ENCODE measurements at regions not wholly inside any gene's neighbourhood (a gene's known extent, or its start where the extent isn't known, plus 50 kb on each side); places are given as distances from the start of the nearest gene placed in this dataset.

GRCh38 chr2:76546207-76546606 lies 835.5 kb upstream of the GCFC2 start:
- Histone ChIP-seq H3K4me1 (ENCODE audit: low read length) (no peaks in the 10 kb centered on the region), H4K20me1 (ENCODE audit: insufficient read depth, low read length) (no peaks in the 10 kb centered on the region), H3K79me2 (ENCODE audit: low read length) (no peaks in the 10 kb centered on the region), H3K9me2 (replicated peaks; ENCODE audit: insufficient read depth, low read length) (no peaks in the 10 kb centered on the region), H2AFZ (ENCODE audit: low read length) (no peak overlapping the region), H3K27ac (ENCODE audit: low read length) (no peak overlapping the region), H3K36me3 (replicated peaks; ENCODE audit: insufficient read depth, low read length) (no peaks in the 10 kb centered on the region), H3K4me2 (ENCODE audit: low read depth, low read length) (no peak overlapping the region), H3K9ac (ENCODE audit: low read length) (no peak overlapping the region), H3K27me3 (replicated peaks; ENCODE audit: insufficient read depth, low read length) (no peaks in the 10 kb centered on the region), H3F3A (ENCODE audit: insufficient read depth, low read length) (no peaks in the 10 kb centered on the region), H3K4me3 (ENCODE audit: low read length) (no peak overlapping the region), H3K9me3 (replicated peaks; ENCODE audit: insufficient read depth, low read length) (no peaks in the 10 kb centered on the region)
- no peak for DNase-seq
- TF ChIP-seq CTCF (IDR thresholded peaks at IDR 0.05; ENCODE audit: low read length), result no peak
- no peak for TF ChIP-seq EZH2phosphoT487 (IDR thresholded peaks at IDR 0.05; ENCODE audit: low read length)
- no peak for TF ChIP-seq EZH2 (optimal IDR thresholded peaks at IDR 0.05; ENCODE audit: low read depth, low read length)

- no peak for TF ChIP-seq EZH2phosphoT487 (IDR thresholded peaks at IDR 0.05; ENCODE audit: low read length)
- no peak for TF ChIP-seq CTCF (IDR thresholded peaks at IDR 0.05; ENCODE audit: low read length)
- no peak for TF ChIP-seq EZH2 (optimal IDR thresholded peaks at IDR 0.05; ENCODE audit: low read depth, low read length)
Observed at GRCh38 chr2:76544901-76545300, 834.2 kb upstream of the GCFC2 start.

GRCh38 chr2:76517574-76517909 lies 806.8 kb upstream of the GCFC2 start:
- Histone ChIP-seq H3K79me2 (ENCODE audit: low read length) (no peaks in the 10 kb centered on the region), H3K9me2 (replicated peaks; ENCODE audit: insufficient read depth, low read length) (no peaks in the 10 kb centered on the region), H3F3A (ENCODE audit: insufficient read depth, low read length) (no peaks in the 10 kb centered on the region), H3K4me3 (ENCODE audit: low read length) (no peak overlapping the region), H3K9ac (ENCODE audit: low read length) (no peak overlapping the region), H3K27me3 (replicated peaks; ENCODE audit: insufficient read depth, low read length) (no peaks in the 10 kb centered on the region), H3K36me3 (replicated peaks; ENCODE audit: insufficient read depth, low read length) (no peaks in the 10 kb centered on the region), H3K4me2 (ENCODE audit: low read depth, low read length) (no peak overlapping the region), H3K4me1 (ENCODE audit: low read length) (no peaks in the 10 kb centered on the region), H3K9me3 (replicated peaks; ENCODE audit: insufficient read depth, low read length) (no peaks in the 10 kb centered on the region), H2AFZ (ENCODE audit: low read length) (no peak overlapping the region), H4K20me1 (ENCODE audit: insufficient read depth, low read length) (no peaks in the 10 kb centered on the region), H3K27ac (ENCODE audit: low read length) (no peak overlapping the region)
- no peak for DNase-seq
- TF ChIP-seq EZH2phosphoT487 (IDR thresholded peaks at IDR 0.05; ENCODE audit: low read length) (no peak), CTCF (IDR thresholded peaks at IDR 0.05; ENCODE audit: low read length) (no peak), EZH2 (optimal IDR thresholded peaks at IDR 0.05; ENCODE audit: low read depth, low read length) (no peak)

More at GRCh38 chr2:76544901-76545300, 834.2 kb upstream of the GCFC2 start:
- H3K9me2 ChIP-seq (replicated peaks; ENCODE audit: insufficient read depth, low read length), result no peaks in the 10 kb centered on the region
- no peak overlapping the region for H2AFZ ChIP-seq (ENCODE audit: low read length)
- DNase-seq, result no peak
- H3K27me3 ChIP-seq (replicated peaks; ENCODE audit: insufficient read depth, low read length), result no peaks in the 10 kb centered on the region
- H3K79me2 ChIP-seq (ENCODE audit: low read length), result no peaks in the 10 kb centered on the region
- H3K9ac ChIP-seq (ENCODE audit: low read length), result no peak overlapping the region
- H4K20me1 ChIP-seq (ENCODE audit: insufficient read depth, low read length), result no peaks in the 10 kb centered on the region
- H3K27ac ChIP-seq (ENCODE audit: low read length), result no peak overlapping the region
- no peaks in the 10 kb centered on the region for H3K4me1 ChIP-seq (ENCODE audit: low read length)
- no peak overlapping the region for H3K4me2 ChIP-seq (ENCODE audit: low read depth, low read length)
- H3F3A ChIP-seq (ENCODE audit: insufficient read depth, low read length), result no peaks in the 10 kb centered on the region
- no peaks in the 10 kb centered on the region for H3K9me3 ChIP-seq (replicated peaks; ENCODE audit: insufficient read depth, low read length)
- H3K4me3 ChIP-seq (ENCODE audit: low read length), result no peak overlapping the region
- H3K36me3 ChIP-seq (replicated peaks; ENCODE audit: insufficient read depth, low read length), result no peaks in the 10 kb centered on the region
